HG03457 (cell line): ENCODE measurements at regions not wholly inside any gene's neighbourhood (a gene's known extent, or its start where the extent isn't known, plus 50 kb on each side); places are given as distances from the start of the nearest gene placed in this dataset.

Experiments
- ATAC-seq: cut with Tn5 transposase; IDR thresholded peaks from one replicate; pipeline ENCODE4 v1.9.1; 2021; ENCODE audit warnings: moderate number of reproducible peaks; ENCODE audit not compliant: unreplicated experiment

DNA sequence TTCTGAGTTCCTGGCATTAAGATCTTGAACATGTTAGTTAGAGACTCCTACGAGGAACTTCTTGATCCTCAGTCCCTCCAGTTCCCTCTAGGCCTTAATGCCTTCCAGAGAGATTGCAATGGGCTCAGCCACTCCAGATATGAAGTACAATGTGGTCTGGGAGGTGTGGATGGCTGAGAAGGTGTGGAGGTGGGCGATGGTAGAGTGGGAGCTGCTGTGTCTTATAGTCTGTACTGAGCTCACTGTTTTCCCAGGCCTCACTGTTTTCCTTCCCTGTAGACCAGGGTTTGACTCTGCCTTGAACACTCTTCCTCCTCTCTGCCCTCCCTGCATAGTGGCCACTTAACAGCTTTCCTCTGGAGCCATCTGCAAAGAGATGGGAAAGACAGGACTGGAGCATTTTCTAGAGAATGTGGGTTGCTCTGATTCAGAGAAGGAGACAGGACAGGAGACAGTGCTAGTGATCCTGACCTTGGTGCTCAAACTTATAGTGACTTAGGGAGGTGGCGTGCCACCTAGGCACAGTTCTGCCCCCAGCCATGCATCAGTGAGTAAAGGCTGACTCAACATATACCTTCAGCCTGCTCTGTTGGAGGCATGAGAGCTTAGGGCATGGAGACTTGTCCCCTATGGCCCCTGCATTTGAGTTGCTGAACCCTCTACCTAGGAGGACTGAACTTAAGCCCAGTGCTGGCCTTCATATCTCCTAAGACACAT, 129.7 kb downstream of the TDRD15 start:
- no peak for ATAC-seq

DNA sequence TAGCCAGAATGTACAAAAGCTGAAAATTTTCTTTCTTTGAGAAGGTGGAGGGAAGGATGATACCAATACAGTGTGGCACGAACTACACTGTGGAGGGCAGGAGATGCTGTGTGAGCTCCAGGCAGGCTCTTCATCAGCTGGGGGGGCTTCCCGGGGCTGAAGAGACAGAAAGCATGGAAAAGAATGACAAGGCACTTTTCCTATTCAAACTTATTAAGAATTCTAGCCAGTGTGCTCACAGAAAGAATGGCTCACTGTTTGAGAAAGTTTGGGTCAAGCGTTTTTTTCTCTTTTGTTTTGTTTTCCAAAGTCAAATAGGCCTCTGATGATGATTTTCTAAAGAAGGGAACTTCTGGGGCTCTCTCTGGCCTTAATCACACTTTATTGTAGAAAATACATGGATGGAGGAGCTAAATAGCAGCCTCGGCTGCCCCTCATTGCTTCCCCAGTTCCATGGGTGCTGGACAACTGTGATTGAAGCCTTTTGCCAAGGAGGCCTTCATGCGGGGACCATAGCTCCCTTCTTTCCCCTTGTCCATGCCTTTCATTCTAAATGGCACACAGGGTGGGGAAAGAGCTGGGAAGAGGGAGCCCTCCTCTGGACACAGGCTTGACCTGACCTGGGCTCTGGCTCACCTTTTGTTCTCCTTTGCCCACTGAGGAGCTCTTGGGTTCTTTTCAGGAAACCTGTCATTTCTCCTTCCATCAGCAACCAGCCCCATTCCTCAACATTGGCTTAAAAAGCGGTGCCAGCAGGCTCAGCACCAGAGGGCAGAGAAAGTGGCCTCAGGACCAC, 130.6 kb downstream of the TDRD15 start:
- ATAC-seq: no peak

DNA sequence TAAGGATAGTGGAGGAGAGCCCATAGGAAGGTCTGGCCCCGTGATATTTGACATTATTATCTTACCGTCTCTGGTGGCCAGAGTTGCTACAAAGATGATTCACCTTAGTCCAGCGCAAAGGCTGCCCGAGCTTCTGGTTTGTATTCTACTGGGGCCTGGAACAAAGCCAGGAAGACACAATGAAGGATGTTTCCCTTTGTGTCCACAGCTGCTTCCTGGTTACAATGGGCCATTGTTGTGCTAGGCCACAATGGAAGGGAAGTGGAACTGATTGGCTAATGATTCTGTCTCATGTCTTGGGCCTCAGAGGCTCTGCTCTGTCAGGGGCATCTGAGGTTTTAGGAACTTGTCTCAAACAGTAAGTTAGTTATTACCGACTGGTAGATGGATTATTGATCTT, 132.2 kb downstream of the TDRD15 start:
- peak; percentile 86 for ATAC-seq

DNA sequence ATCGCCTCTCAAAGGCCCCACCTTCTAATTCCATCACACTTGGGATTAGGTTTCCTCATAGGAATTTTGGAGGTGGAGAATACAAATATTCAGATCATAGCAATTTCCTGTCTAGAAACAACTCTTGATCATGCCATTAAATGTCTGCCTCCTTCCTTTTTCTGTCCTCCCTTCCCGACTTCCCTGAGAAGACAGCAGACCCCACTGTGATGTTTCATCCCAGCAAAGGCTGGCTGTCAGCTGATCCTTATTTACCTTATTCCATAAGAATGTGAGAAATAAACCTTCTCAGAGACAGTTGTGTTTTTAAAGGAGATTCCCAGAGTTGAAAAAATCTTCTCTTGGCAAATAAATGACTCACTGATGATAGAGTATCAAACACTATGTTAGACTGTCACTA, 133.9 kb downstream of the TDRD15 start:
- ATAC-seq: no peak

DNA sequence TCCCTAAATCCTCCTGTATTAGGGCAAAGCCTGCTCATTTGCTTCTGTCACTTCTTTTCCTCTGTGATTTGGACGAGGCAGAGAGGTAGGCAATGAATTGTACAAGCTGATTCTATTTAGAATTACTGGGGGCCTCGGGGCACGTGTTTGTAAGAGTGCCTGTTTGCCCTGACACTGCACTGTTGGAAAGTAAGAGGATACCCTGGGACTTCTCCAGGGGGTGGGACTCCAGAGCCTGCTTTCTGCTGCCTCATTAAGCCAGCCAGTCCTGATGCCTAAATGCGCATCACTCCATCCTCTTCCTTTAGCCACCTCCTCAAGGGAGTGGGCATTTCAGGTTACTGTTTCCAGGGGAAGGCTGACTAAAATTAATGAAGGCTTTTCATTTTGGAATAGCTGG, 134.3 kb downstream of the TDRD15 start:
- no peak for ATAC-seq

DNA sequence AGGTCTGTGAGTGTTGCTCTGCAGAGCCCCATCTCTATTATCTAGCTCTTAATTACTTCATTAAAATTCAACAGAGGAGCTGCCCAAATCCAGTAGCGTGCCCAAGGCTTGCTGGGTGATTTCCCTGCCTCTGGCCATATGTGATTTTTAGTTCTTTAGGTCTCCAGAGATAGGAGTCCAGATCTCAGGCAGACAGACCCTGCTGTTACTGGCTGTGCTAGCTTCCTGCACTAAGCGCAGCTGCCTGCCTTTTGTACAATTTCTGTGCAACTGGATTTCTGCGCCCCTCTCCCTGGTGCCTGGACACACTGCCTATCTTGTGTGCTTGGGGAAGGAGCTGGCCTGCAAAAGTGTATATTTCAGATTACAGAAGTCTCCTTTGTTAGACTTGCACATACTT, 136.5 kb downstream of the TDRD15 start:
- no peak for ATAC-seq

DNA sequence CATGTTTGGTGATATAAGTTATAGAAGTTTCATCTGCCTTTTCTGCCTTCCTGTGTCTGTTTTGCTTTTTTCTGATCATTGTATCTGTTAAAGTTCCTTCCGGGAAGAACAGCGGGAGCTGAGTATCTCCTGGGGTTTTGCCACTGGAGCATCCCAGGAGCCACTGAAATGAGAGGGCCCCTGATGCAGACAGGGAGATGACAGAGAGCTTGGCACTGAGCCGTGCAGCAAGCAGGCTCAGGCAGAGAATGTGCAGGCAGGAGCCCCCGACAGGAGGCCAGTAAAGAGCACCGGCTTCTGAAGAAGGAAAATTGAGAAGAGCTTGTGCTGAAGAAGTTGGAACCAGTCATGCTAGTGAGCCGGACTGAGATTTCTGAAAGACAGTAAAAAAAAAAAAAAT, 137.8 kb downstream of the TDRD15 start:
- no peak for ATAC-seq

DNA sequence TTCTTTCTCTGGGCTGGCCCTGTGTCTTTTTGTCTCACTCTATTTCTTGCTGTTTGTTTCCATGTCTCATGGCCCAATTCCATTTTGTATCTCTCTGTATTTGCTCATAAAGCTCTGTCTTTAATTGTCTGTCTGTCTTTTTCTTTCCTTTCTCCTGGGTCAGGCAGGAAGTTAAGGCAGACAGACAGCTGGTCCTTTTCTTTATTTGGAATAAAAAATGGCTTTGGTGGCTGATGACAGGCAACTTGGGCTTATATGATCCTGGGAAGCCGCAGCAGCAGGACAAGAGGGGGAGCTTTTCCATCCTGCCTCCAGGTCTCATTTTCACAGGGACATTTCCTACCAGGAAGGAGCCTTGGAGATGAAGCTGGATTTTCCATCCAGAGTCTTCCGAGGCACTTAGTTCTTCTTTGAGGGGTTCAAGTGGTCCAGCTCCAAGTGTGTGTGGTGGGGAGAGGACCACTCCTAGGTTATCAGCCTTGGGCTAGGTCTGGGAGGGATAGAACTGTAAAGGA, 138.7 kb downstream of the TDRD15 start:
- no peak for ATAC-seq

DNA sequence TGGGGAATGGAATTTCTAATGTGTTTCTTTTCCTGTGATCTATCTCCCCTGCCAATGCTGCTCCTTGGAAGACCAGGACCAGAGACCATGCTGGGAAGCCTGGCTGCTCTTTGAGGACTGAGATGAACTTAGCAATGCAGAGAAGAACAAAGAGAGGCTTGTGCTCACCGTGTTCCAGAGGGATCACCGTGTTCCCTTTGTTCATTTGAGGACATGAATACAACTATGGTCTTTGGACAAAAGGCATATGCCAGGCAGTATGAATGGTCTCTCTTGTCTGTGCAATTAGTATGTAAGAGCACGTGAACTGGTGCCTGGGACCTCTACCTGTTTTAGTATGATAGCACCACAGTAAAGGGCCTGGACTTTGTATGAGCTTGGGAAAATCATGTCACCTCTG, 139.9 kb downstream of the TDRD15 start:
- ATAC-seq: no peak

DNA sequence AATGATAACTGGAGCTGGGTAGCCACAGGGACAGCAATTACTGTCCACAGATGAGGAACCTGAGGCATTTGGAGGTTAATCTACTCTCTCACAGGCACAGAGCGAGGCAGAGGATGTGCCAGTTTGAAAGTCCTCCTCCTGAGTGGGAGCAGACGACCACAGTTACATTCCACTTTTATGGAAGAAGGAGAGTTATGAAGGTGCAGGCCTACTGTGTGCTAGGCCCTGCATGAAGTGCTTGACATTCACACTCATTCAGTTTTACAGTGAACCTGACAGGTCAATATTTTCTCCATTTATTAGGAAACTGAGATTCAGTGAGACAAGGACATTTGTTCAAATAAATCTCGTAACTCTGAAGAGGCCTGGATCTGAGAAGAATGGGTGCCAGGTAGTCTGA, 142.0 kb downstream of the TDRD15 start:
- ATAC-seq: no peak

DNA sequence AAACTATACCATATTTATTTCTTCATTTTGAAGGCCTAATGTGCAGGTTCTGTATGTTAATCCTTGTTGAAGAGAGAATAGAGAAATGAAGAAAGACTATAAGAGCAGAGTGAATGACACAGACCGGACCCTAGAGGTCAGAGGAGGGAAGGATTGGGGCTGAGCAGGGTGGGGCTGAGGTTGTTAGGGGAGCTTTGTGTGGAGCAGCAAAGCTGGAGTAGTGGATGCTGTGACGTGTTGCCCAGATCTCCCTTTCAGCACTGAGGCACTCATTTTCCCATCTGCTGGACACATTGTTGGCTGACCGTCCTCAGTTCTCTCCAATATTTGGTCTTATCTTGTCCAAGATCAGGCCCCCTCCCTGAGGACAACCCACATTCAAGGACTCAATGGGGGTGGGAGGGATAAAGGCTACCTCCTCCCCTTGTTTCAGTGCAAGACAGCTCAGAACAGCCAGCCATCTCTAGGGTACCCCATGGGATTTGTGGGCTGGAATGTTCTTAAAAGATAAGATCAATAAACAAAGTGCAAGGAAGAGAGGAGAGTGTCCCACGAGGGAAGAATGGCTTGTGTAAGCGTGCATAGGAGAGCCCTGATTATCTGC, 143.6 kb downstream of the TDRD15 start:
- no peak for ATAC-seq

DNA sequence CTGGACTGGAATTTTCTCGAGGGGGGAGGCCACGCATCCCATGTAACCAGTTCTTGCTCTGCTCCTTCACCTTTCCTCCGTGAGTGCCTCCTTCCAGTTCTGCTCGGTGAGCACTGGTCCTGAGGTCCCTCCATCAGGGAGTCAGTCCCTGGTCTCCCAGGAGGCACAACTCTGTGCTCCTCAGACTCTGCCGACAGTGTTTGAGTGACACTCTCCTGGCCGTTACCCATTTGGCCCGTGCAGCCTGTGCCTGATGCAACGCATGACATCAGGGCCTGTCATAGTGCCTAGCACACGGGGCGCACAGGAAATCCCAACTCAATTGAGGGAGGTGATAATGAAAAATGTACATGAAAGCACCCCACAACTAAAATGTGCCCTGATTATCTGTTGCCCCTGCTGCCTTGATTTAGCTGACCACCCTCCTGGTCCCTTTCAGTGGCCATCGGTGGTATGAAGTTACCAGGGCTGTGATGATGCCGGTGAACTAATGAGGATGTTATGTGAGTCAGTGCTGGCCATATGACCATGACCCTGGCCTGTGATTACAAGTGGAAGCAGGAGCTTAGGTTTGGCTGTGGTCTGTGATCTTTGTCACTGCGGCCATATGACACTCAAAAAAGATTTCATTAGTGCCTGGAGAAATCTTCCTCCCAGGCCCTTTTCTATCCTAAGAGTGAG, 144.6 kb downstream of the TDRD15 start:
- ATAC-seq: no peak

DNA sequence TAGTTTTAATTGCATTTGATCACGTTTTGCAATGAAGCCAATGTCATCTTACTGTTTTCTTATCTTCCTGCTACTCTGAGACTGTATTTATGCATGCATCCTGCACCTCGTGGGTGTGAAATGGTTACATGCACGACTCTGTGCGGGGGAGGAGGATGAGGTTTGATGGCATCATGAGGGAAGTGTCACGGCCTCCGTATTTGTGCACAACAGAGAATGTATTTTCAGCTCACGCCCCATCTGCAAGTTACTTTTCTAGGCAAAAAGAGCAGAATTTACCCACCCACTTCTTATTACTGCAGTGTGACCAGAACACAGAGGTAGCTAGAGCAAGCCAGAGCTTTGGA, 145.1 kb downstream of the TDRD15 start:
- no peak for ATAC-seq

DNA sequence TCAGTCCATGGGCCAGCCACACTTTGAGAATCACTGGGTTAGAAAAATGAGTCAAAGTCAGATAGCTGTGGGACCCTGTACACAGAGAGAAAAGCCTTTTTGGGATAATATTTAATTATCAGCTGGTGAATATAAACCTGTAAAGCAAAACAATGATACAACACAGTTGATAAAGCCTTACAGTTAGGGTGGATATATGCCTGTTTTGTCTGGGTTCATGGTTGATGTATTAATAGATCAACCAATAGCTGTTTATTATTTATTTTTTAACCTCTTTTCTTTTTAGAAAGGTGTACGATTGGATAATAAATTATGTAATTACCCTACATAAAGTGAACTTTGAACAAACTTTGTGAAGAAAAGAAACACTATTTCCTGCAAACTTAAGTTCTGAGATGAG, 145.6 kb downstream of the TDRD15 start:
- ATAC-seq: no peak

DNA sequence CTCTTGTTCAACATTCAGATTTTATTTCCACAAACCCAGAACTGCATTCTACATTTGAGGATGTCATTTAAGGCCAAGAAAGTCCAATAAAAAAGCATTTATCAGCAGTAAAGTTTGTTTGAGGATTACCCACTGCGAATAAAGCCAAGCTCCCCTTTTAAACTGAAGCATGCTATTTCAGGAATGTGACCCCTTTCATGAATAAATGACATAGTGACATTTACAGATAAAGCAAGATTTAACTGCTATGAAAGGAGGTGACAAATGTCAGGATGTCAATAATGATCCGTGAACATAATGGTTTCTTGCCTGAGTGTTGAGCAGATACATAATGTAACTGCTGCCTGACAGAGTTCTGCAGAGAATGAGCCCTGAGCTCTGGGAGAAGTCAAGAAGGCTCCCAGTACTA, 146.3 kb downstream of the TDRD15 start:
- ATAC-seq: no peak

DNA sequence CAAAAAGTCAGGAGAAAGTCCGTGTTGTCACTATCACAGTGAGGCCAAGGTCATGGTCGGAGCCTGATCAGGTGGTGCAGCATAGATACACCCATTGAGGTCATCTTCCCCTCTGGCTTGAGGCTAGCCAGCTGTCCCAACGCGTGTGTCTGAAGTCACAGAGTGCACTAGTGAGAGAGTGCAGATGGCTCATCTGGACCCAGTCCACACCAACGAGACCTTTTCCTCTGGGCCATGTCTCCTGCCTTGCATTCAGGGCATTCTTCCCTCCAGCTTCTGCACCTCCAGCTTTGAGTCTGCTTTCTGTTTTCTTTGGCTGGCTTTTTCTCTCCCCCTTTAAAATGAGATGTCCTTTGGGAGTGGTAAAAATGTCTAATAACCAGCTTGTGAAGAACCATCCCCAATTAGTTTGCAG, 146.9 kb downstream of the TDRD15 start:
- no peak for ATAC-seq

DNA sequence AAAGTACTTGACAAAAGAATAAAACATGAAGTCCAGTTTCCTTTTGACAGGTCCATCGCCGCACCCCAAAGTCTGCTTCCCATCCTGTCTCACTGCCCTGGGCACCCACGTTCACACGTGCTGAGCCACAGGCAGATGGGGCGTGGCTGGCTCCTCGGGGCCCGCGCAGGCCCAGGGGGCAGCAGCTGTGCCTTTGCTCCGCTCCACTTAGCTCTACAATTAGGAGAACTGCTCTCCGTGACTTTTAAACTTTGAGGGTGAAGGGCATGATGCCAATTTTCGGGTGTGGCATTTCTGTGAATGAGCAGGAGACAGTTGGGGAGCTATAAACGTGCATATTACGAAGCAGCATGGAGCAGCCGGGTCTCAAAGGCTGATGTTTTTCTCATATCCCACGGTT, 152.4 kb downstream of the TDRD15 start:
- no peak for ATAC-seq

DNA sequence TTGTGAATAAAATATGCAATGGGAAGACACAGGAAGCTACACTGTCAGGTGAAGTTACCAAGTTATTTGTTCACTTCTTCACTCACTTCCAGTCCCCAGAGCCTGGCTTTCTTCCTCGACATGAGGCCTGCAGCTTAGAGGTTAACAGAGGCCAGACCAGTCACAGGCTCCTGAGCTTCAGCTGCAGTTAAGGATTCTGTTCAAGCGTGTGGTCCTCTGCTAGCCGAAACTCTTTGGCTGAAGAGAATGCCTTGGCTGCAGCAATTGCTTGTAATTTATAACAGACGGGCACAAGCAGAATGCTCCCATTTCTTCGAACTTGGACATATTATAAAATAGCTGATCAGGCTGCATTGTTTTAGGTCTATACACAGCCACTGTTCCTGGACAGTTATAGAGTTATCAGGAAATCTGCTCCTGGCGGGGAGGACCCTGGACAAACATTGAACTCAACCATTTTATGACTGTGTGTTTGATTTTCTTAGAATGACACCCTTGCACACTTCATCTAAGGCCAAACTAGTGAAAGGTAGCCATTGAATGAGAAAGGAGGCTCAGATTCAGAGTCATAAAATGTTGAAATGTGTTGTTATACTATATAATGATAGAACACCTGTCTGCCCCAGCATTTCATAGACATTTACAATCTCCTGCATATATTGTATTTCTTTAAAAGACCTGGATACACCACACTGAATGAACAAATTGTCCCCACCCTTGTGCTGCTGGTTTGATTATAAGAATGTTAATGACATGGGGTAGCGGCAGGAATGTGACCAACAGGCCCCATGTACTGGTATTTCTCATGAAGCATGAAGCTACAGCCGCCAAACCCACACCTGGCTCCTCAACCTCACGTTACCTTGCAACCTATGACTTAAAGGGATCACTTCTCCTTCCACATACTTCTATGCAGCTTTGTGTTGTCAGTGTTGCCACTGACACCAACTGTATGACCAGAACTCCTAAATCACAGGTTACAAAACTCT, 153.6 kb downstream of the TDRD15 start:
- no peak for ATAC-seq

DNA sequence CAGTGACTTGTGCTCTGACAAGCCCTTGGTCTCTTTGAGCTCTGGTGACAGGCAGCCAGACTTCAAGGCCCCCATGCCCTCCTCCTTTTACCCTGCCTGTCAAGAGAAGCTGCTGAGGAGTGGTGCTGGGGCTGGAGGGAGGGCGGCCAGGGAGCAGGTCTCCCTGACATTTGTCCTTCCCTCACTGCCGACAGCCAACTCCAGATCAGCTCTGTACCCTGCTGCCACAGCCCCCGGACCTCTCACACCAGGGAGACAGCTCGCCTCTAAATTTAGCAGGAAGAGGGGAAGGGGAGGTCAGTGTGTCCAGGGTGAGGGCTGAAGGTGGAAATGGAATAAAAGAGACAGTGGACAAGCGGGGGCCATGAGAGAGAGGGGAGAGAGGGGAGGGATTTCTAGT, 155.8 kb downstream of the TDRD15 start:
- ATAC-seq: no peak

DNA sequence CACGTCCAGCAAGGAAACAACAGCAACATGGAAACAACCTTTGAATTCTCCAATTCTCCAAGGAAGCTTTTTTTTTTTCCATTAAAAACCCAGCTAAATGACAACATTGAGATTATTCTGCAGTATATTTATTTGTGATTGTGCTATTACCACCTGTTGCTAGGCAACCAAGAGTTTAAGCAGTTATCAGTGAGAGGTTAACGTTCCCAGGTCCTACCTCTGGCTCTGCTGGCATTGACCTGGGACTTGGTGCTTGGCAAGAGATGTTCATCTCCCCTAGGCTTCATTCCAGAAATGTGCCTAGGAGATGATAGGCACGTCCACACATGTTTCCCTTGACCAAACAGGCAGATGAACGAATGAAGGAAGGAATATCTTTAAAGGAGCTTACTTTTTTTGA, 157.0 kb downstream of the TDRD15 start:
- ATAC-seq: no peak
